Right lobe of liver (tissue), 6 donors: ENCODE measurements at regions not wholly inside any gene's neighbourhood (a gene's known extent, or its start where the extent isn't known, plus 50 kb on each side); places are given as distances from the start of the nearest gene placed in this dataset.

Source experiments
- ATAC-seq, 4 donors: fragments of 200-7000 bp; cut with Tn5 transposase; one replicate each; pipeline ENCODE4 v1.9.1; 2020; ENCODE audit warnings: mild to moderate bottlenecking in 4 of 4, moderate library complexity in 4 of 4
- DNase-seq, 3 donors: peaks; one replicate each; pipeline ENCODE4 v3.0.0-alpha.2; 2020
- H3K27ac ChIP-seq, 3 donors: fragments of 200-600 bp; one replicate each; pipeline ENCODE4 v1.8.0; 2022
- H3K27me3 ChIP-seq, 2 donors: fragments of 200-600 bp; one replicate each; pipeline ENCODE4 v1.8.0; 2022
- H3K36me3 ChIP-seq, 4 donors: fragments of 200-600 bp; sonication (generic) in 1 of 4; one replicate each; pipeline versions ENCODE4 v1.5.1 to v1.8.0; 2017 to 2022; ENCODE audit warnings: control low read depth in 1 of 4
- H3K4me1 ChIP-seq, 4 donors: fragments of 200-600 bp; sonication (generic) in 1 of 4; one replicate each; pipeline versions ENCODE4 v1.5.1 to v1.8.0; 2017 to 2022; ENCODE audit warnings: control low read depth in 1 of 4
- H3K4me3 ChIP-seq, 3 donors: fragments of 200-600 bp; one replicate each; pipeline ENCODE4 v1.8.0; 2022
- H3K9me3 ChIP-seq, 4 donors: fragments of 200-600 bp; sonication (generic) in 1 of 4; one replicate each; pipeline versions ENCODE4 v1.5.1 to v1.8.0; 2017 to 2022; ENCODE audit warnings: control low read depth in 1 of 4
- POLR2A ChIP-seq: fragments of 450-650 bp; IDR thresholded peaks from one replicate; pipeline ENCODE4 v1.6.1; 2017; ENCODE audit warnings: antibody characterized with exemption, mild to moderate bottlenecking
- WGBS: methylation state at CpG from one replicate; pipeline ENCODE4 v1.1.6; 2018; ENCODE audit warnings: low coverage, low lambda C conversion rate; ENCODE audit not compliant: insufficient coverage; ENCODE audit errors: missing lambda C conversion rate; 5-methylcytosine and 5-hydroxymethylcytosine counted together
- intact Hi-C, 2 donors: fragments of 100-400 bp; cut with DNase I; formaldehyde crosslinking; loops; one replicate each; pipeline versions ENCODE4 v1.11.2 to v1.14.1; 2022
- TF ChIP-seq, protein P1 (sequence below), 4 donors: fragments of 200-600 bp in 3 of 4; fragments of 450-650 bp in 1 of 4; IDR thresholded peaks; one replicate each; pipeline versions ENCODE4 v1.5.1 to v1.8.0; 2016 to 2022; ENCODE audit warnings: antibody characterized with exemption in 4 of 4, mild to moderate bottlenecking in 2 of 4
- donor health status: DM: no; HTN: yes; CAD: no.
- donor health status: DM: no; HTN: no; CAD: no.
- donor health status: DM: no; HTN: no; CAD: no.
- donor health status: DM: no; HTN: yes; CAD: no.
- donor health status: DM: no; HTN: yes; CAD: no.

GRCh38 chr10:10942441-10942840 lies 75.2 kb upstream of the CELF2 start:
- H3K27ac ChIP-seq, result no peak overlapping the region
- H3K36me3 ChIP-seq, result no peaks in the 10 kb centered on the region
- H3K9me3 ChIP-seq, result no peaks in the 10 kb centered on the region
- no peak for ATAC-seq
- intact Hi-C loops, result no loop called here
- 71% methylated on average over 1 of the region's 1 CpG for WGBS
- H3K4me3 ChIP-seq, result no peak overlapping the region
- H3K4me1 ChIP-seq, result no peaks in the 10 kb centered on the region
- no peak for DNase-seq
- no peaks in the 10 kb centered on the region for H3K27me3 ChIP-seq
- TF ChIP-seq POLR2A, result no peak
- TF ChIP-seq, protein P1, sequence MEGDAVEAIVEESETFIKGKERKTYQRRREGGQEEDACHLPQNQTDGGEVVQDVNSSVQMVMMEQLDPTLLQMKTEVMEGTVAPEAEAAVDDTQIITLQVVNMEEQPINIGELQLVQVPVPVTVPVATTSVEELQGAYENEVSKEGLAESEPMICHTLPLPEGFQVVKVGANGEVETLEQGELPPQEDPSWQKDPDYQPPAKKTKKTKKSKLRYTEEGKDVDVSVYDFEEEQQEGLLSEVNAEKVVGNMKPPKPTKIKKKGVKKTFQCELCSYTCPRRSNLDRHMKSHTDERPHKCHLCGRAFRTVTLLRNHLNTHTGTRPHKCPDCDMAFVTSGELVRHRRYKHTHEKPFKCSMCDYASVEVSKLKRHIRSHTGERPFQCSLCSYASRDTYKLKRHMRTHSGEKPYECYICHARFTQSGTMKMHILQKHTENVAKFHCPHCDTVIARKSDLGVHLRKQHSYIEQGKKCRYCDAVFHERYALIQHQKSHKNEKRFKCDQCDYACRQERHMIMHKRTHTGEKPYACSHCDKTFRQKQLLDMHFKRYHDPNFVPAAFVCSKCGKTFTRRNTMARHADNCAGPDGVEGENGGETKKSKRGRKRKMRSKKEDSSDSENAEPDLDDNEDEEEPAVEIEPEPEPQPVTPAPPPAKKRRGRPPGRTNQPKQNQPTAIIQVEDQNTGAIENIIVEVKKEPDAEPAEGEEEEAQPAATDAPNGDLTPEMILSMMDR (IDR thresholded peaks at IDR 0.05), result no peak

DNA sequence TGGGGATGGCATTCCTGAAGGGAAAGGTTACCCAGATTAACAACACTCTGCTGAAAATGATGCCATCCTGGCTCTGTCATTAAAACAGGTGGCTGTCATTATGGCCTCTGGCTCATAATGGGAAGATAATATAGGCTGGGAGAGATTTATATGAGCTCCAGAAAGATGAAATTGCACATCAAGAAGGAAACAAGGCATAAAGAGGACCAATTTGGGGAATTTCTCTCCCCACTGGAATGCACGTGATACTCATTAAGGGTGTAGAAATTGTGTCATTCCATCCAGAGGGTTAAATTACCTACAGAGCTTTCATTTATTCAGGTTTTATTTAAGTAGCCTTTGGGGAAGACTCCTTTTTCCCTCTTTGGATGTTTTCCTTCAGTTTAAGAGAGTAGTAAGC lies 71.6 kb upstream of the CELF2 start:
- 78% methylated on average over 1 of the region's 1 CpG for WGBS
- TF ChIP-seq, protein P1 (IDR thresholded peaks at IDR 0.05), result no peak
- no peak for TF ChIP-seq POLR2A
- Histone ChIP-seq H3K27ac (no peak overlapping the region), H3K4me1 (no peaks in the 10 kb centered on the region), H3K4me3 (no peak overlapping the region), H3K27me3 (no peaks in the 10 kb centered on the region), H3K36me3 (no peaks in the 10 kb centered on the region), H3K9me3 (no peaks in the 10 kb centered on the region)
- intact Hi-C loops, result no loop called here
- no peak for DNase-seq
- ATAC-seq, result no peak

DNA sequence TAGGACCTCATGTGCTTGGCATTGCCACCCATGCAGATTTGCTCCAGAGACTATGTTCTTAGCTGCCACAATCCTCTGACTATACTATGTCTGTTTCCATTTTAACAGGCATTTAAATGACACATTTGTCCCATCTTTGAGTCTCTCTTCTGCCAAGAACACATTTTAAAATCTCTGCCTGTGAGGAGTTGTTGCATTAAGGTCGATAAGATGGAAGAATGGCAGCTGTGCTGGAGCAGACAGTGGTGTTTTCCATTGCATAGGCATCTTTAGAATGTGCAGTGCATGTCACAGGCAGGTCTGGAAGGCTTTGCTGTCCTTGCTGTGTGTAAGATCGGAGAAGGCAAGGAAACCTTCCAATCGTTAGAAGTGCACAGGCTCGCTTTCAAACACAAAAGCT lies 70.9 kb upstream of the CELF2 start:
- ATAC-seq (no peak), DNase-seq (no peak)
- H3K9me3 ChIP-seq, result no peaks in the 10 kb centered on the region
- no peaks in the 10 kb centered on the region for H3K36me3 ChIP-seq
- no peak for TF ChIP-seq POLR2A
- TF ChIP-seq, protein P1 (IDR thresholded peaks at IDR 0.05), result no peak
- H3K4me1 ChIP-seq, result no peaks in the 10 kb centered on the region
- H3K27me3 ChIP-seq, result no peaks in the 10 kb centered on the region
- intact Hi-C loops, result no loop called here
- 52% methylated on average over 4 of the region's 4 CpGs for WGBS
- no peak overlapping the region for H3K27ac ChIP-seq
- no peak overlapping the region for H3K4me3 ChIP-seq

- Histone ChIP-seq H3K27ac (no peak overlapping the region), H3K27me3 (no peaks in the 10 kb centered on the region), H3K4me1 (no peaks in the 10 kb centered on the region), H3K9me3 (no peaks in the 10 kb centered on the region), H3K36me3 (no peaks in the 10 kb centered on the region), H3K4me3 (no peak overlapping the region)
- intact Hi-C loops, result no loop called here
- WGBS, result no CpG with 5 or more reads among the region's 7 CpGs
- TF ChIP-seq, protein P1 (IDR thresholded peaks at IDR 0.05), result no peak
- TF ChIP-seq POLR2A, result no peak
- DNase-seq (no peak), ATAC-seq (no peak)
Observed at GRCh38 chr10:10951675-10952074, 66.0 kb upstream of the CELF2 start.

GRCh38 chr10:10952800-10953199 lies 64.9 kb upstream of the CELF2 start:
- no peak overlapping the region for H3K4me3 ChIP-seq
- no peak overlapping the region for H3K27ac ChIP-seq
- ATAC-seq (no peak), DNase-seq (no peak)
- TF ChIP-seq, protein P1 (IDR thresholded peaks at IDR 0.05), result no peak
- no peak for TF ChIP-seq POLR2A
- 43% methylated on average over 3 of the region's 3 CpGs for WGBS
- no peaks in the 10 kb centered on the region for H3K9me3 ChIP-seq
- H3K27me3 ChIP-seq, result no peaks in the 10 kb centered on the region
- H3K4me1 ChIP-seq, result no peaks in the 10 kb centered on the region
- intact Hi-C loops, result no loop called here
- no peaks in the 10 kb centered on the region for H3K36me3 ChIP-seq
